ENCODE measurements at regions not wholly inside any gene's neighbourhood (a gene's known extent, or its start where the extent isn't known, plus 50 kb on each side); places are given as distances from the start of the nearest gene placed in this dataset.
"Not testable (repeated sequence)": the region's sequence is repeated elsewhere in the genome, so short reads cannot be mapped to it uniquely, and the experiment has no call there.

GRCh38 chr5:56731473-56731872, 83.9 kb upstream of the MAP3K1 start:
- TF ChIP-seq CTCF (conservative IDR thresholded peaks at IDR 0.05; ENCODE audit: low read length); EZH2phosphoT487 (IDR thresholded peaks at IDR 0.05; ENCODE audit: borderline replicate concordance): not testable (repeated sequence)

Data from Loucy (cell line).